G401.6 (cell line): ENCODE measurements at regions not wholly inside any gene's neighbourhood (a gene's known extent, or its start where the extent isn't known, plus 50 kb on each side); places are given as distances from the start of the nearest gene placed in this dataset.
"Not testable (repeated sequence)": the region's sequence is repeated elsewhere in the genome, so short reads cannot be mapped to it uniquely, and the experiment has no call there.

Source experiments
- FAIRE-seq: peaks from 2 replicates; lab custom pipeline; 2012; peaks lifted over from hg19 to GRCh38; lab: Jason Lieb, UNC

GRCh38 chr2:395886-396285 is 108.0 kb upstream of the ALKAL2 start:
- no peak for FAIRE-seq

GRCh38 chr2:393711-394696 is 106.1 kb upstream of the ALKAL2 start:
- FAIRE-seq: no peak

GRCh38 chr2:392926-393280 is 105.0 kb upstream of the ALKAL2 start:
- no peak for FAIRE-seq

- no peak for FAIRE-seq
Observed at GRCh38 chr2:392181-392925, 104.5 kb upstream of the ALKAL2 start.

- no peak for FAIRE-seq
Observed at GRCh38 chr2:391696-392095, 103.8 kb upstream of the ALKAL2 start.

DNA sequence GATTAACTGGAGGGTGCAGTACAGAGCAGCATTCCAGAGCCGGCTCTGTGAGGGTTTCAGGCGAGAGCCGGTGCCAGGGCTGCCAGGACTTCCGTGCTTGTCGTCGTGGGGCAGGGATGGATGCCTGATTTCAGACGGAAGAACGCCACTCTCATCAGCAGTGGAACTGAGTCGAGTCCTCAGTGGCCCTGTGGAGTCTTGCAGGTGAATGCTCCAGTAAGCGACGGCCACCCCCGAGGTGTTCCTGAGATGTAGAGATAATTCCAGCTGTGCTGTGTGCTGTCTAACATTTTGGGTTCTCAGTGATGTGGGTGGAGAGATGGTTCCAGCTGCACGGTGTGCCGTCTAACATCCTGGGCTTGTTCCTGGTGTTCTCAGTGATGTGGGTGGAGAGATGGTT is 103.1 kb upstream of the ALKAL2 start:
- FAIRE-seq: no peak

DNA sequence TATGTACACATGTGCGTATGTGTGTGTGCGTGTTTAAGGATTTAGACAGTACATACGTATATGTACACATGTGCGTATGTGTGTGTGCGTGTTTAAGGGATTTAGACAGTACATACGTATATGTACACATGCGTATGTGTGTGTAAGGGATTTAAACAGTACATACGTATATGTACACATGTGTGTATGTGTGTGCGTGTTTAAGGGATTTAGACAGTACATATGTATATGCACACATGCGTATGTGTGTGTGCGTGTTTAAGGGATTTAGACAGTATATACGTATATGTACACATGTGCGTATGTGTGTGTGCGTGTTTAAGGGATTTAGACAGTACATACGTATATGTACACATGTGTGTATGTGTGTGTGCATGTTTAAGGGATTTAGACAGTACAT is 102.1 kb upstream of the ALKAL2 start:
- not testable (repeated sequence) for FAIRE-seq

DNA sequence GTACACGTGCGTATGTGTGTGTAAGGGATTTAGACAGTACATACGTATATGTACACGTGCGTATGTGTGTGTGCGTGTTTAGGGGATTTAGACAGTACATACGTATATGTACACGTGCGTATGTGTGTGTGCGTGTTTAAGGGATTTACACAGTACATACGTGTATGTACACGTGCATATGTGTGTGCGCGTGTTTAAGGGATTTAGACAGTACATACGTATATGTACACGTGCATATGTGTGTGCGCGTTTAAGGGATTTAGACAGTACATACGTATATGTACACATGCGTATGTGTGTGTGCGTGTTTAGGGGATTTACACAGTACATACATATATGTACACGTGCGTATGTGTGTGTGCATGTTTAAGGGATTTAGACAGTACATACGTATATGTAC is 100.9 kb upstream of the ALKAL2 start:
- not testable (repeated sequence) for FAIRE-seq

DNA sequence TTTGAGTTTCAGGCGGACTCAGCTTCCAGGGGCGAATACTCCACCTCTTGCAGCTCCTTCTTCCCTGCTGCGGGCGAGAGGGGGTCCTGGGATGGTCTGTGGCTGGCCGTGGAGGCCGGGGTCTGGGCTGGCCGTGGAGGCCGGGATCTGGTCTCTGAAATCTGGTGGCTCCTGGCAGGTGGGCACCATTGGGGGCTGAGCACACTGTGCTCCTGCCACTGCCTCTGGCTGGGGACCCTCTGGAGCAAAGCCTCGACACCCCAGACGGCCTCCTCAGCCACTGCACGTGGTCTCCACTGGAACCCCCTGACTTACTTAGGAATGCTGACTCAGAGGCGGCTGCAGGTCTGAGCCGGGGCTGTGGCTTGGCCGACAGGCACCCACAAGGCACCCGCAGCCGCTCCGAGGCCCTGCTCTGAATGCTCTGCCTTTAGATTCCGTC is 100.1 kb upstream of the ALKAL2 start:
- no peak for FAIRE-seq

GRCh38 chr2:386406-387103 is 98.7 kb upstream of the ALKAL2 start:
- FAIRE-seq: no peak

- no peak for FAIRE-seq
Observed at GRCh38 chr2:385785-386184, 97.9 kb upstream of the ALKAL2 start.

- FAIRE-seq: no peak
Observed at GRCh38 chr2:385061-385460, 97.2 kb upstream of the ALKAL2 start.

GRCh38 chr2:383888-384287 is 96.0 kb upstream of the ALKAL2 start:
- no peak for FAIRE-seq

- no peak for FAIRE-seq
Observed at GRCh38 chr2:383178-383577, 95.3 kb upstream of the ALKAL2 start.

DNA sequence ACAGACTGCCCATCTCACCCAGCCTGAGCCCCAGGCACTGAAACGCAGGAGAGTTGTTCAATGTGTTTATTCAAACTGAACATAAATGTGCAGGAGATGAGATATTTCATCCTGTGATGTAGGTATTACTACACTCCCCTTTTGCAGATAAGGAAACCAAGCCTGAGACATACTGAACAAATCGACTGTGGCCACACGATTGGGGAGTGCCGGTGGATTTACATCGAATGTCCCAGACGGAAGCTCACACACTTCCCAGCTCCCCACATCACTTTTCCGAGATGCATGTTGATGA is 94.8 kb upstream of the ALKAL2 start:
- FAIRE-seq: no peak

- FAIRE-seq: no peak
Observed at GRCh38 chr2:381941-382727, 94.2 kb upstream of the ALKAL2 start.

DNA sequence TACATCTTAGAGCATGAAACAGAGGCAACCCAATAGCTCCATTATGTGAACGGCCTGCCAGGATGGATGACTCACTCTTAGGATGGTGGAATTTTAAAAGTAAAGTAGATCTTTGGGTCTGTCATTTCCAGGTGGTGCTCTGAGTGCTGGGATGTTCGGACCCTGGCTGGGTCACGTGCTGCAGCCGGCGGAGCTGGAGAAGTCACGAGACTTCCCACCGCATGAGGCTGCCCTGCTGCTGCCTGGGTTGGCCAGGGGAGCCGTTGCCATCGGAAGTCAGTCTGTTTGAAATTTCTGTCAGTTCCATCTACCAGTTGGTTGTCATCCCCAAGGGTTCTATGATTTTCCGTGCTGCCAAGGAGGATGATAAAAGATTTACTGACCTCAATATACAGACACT is 93.3 kb upstream of the ALKAL2 start:
- FAIRE-seq: no peak

- FAIRE-seq: no peak
Observed at GRCh38 chr2:380772-381171, 92.9 kb upstream of the ALKAL2 start.

DNA sequence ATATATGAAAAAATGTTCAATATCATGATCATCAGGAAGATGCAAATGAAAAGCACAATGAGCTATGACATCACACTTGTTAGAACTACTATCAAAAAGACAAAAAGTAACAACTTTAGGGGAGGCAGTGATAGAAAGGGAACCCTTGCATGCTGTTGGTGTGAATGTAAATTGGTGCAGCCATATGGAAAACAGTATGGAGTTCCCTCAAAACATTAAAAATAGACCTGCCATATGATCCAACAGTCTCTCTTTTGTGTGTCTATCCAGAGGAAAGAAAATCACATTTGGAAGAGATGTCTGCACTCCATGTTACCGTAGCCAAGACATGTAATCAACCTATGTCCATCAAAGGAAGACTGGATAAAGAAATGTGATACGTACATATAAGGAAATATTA is 92.3 kb upstream of the ALKAL2 start:
- no peak for FAIRE-seq

DNA sequence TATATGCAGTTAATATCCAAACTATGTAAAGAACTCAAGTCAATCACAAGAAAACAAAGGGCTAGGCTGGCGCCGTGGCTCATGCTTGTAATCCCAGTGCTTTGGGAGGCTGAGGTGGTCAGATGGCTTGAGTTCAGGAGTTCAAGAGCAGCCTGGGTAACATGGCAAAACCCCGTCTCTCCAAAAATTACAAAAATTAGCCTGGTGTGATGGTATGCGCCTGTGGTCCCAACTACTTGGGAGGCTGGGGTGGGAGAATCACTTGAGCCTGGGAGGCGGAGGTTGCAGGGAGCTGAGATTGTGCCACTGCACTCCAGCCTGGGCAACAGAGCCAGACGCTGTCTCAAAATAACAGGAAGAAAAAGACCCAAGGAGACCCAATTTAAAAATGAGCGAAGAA is 91.9 kb upstream of the ALKAL2 start:
- FAIRE-seq: no peak

DNA sequence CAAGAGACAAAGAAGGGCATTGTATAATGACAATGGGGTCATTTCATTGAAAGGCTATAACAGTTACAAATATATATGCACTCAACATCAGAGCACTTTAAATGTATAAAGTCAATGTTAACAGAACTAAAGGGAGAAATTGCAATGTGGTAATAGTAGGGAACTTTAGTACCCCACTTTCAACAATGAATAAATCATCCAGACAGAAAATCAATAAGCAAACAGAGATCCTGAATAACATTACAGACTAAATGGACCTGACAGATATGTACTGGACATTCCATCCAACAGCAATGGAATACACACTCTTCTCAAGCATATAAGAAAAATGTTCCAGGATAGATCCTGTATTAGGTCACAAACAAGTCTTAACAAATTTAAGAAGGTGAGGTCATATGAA is 90.5 kb upstream of the ALKAL2 start:
- no peak for FAIRE-seq

GRCh38 chr2:377414-377813 is 89.5 kb upstream of the ALKAL2 start:
- FAIRE-seq: no peak
